ENCODE measurements at regions not wholly inside any gene's neighbourhood (a gene's known extent, or its start where the extent isn't known, plus 50 kb on each side); places are given as distances from the start of the nearest gene placed in this dataset.
A peak's percentile ranks its signal among the peaks of the same experiment; 100 is the strongest.

DNA sequence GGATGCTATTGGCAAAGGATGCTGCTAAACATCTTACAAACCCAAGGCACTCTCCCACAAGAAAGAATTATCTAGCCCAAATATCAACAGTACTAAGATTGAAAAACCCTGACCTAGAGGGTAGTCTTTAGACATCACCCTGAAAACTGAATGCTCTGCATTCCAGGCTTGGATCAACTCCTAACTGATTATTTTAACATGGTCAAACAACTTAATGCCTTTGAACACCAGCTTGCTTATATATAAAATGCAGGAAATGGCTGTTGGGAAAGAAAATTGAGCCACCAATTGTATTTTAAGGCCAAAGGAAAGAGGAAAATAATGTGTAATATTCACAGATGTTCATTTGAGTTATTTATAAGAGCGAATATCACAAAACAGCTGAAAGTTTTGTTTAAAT lies 72.2 kb upstream of the C1orf87 start:
- DNase-seq = no peak
- no peak overlapping the region for H3K23ac ChIP-seq (ENCODE audit: low read length in 2 of 2)
- no peak overlapping the region for H4K91ac ChIP-seq (ENCODE audit: low read length)
- no peaks in the 10 kb centered on the region for H3K36me3 ChIP-seq (ENCODE audit: control insufficient read depth in 1 of 2, insufficient read depth in 2 of 2, low read depth in 1 of 2, low read length in 2 of 2)
- H2BK5ac ChIP-seq (ENCODE audit: low read depth, low read length, poor library complexity, severe bottlenecking) = no peak overlapping the region
- no peak overlapping the region for H3K27ac ChIP-seq (ENCODE audit: low read length, poor library complexity, severe bottlenecking)
- no peak overlapping the region for H2BK15ac ChIP-seq (ENCODE audit: low read depth, poor library complexity, severe bottlenecking)
- H3K4ac ChIP-seq (ENCODE audit: low read depth in 1 of 2, low read length in 2 of 2) = no peak overlapping the region
- no peaks in the 10 kb centered on the region for H3K27me3 ChIP-seq (ENCODE audit: control insufficient read depth in 1 of 2, insufficient read depth in 1 of 2, low read length in 2 of 2)
- H4K8ac ChIP-seq (ENCODE audit: low read length) = no peak overlapping the region
- no peak overlapping the region for H3K18ac ChIP-seq (ENCODE audit: low read depth in 1 of 2, low read length in 2 of 2)
- H3K4me1 ChIP-seq (ENCODE audit: control insufficient read depth, insufficient read depth, low read depth, low read length) = no peaks in the 10 kb centered on the region
- H3K4me2 ChIP-seq (ENCODE audit: low read length, poor library complexity, severe bottlenecking) = no peak overlapping the region
- H3K14ac ChIP-seq (ENCODE audit: low read length in 2 of 2) = no peak overlapping the region
- no peak overlapping the region for H2AK5ac ChIP-seq (ENCODE audit: low read length, severe bottlenecking)
- no peaks in the 10 kb centered on the region for H3K9me3 ChIP-seq (ENCODE audit: control insufficient read depth, low read length)
- no peaks in the 10 kb centered on the region for H3K79me1 ChIP-seq (replicated peaks; ENCODE audit: low read length, poor library complexity, severe bottlenecking)
- H3K9ac ChIP-seq (ENCODE audit: low read length) = no peak overlapping the region
- no peak overlapping the region for H2AFZ ChIP-seq (ENCODE audit: low read depth, low read length)
- H2BK120ac ChIP-seq (ENCODE audit: low read depth, low read length) = no peak overlapping the region
- 100% methylated on average over 1 of the region's 1 CpG for WGBS
- no peak overlapping the region for H2BK12ac ChIP-seq (ENCODE audit: low read length in 2 of 2)
- no peak overlapping the region for H3K4me3 ChIP-seq (ENCODE audit: insufficient read depth in 1 of 2, low read depth in 1 of 2, low read length in 2 of 2)

DNA sequence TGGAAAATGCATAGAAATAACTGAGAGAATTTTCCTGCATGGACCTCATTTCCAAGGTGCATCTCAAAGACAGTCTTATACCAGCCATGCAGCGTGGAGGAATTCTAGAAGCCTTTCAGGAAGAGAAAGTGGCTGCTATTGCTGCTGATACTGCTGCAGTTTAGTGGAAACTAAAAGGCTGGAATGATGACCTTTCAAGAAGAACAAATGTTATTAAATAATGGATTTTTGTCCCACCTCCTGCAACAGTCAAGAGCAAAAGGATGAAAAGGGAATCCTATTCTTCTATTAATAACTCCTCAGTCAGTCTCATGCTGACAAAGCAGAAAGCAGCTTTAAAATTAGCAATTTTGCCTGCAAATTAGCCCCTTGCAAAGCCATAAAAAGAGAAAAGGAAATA lies 68.2 kb upstream of the C1orf87 start:
- H2AK5ac ChIP-seq (ENCODE audit: low read length, severe bottlenecking) = no peak overlapping the region
- H2BK15ac ChIP-seq (ENCODE audit: low read depth, poor library complexity, severe bottlenecking) = no peak overlapping the region
- WGBS = 83% methylated on average over 1 of the region's 1 CpG
- H3K9ac ChIP-seq (ENCODE audit: low read length) = no peak overlapping the region
- H2BK12ac ChIP-seq (ENCODE audit: low read length in 2 of 2) = no peak overlapping the region
- no peak overlapping the region for H3K14ac ChIP-seq (ENCODE audit: low read length in 2 of 2)
- H4K8ac ChIP-seq (ENCODE audit: low read length) = no peak overlapping the region
- H3K9me3 ChIP-seq (ENCODE audit: control insufficient read depth, low read length) = no peaks in the 10 kb centered on the region
- H2AFZ ChIP-seq (ENCODE audit: low read depth, low read length) = no peak overlapping the region
- H3K23ac ChIP-seq (ENCODE audit: low read length in 2 of 2) = no peak overlapping the region
- DNase-seq = no peak
- H3K27ac ChIP-seq (ENCODE audit: low read length, poor library complexity, severe bottlenecking) = no peak overlapping the region
- H3K27me3 ChIP-seq (ENCODE audit: control insufficient read depth in 1 of 2, insufficient read depth in 1 of 2, low read length in 2 of 2) = no peaks in the 10 kb centered on the region
- no peak overlapping the region for H2BK5ac ChIP-seq (ENCODE audit: low read depth, low read length, poor library complexity, severe bottlenecking)
- no peaks in the 10 kb centered on the region for H3K79me1 ChIP-seq (replicated peaks; ENCODE audit: low read length, poor library complexity, severe bottlenecking)
- H3K4me2 ChIP-seq (ENCODE audit: low read length, poor library complexity, severe bottlenecking) = no peak overlapping the region
- no peak overlapping the region for H3K4ac ChIP-seq (ENCODE audit: low read depth in 1 of 2, low read length in 2 of 2)
- H3K36me3 ChIP-seq (ENCODE audit: control insufficient read depth in 1 of 2, insufficient read depth in 2 of 2, low read depth in 1 of 2, low read length in 2 of 2) = no peaks in the 10 kb centered on the region
- H4K91ac ChIP-seq (ENCODE audit: low read length) = no peak overlapping the region
- H3K18ac ChIP-seq (ENCODE audit: low read depth in 1 of 2, low read length in 2 of 2) = no peak overlapping the region
- H3K4me3 ChIP-seq (ENCODE audit: insufficient read depth in 1 of 2, low read depth in 1 of 2, low read length in 2 of 2) = no peak overlapping the region
- no peaks in the 10 kb centered on the region for H3K4me1 ChIP-seq (ENCODE audit: control insufficient read depth, insufficient read depth, low read depth, low read length)
- no peak overlapping the region for H2BK120ac ChIP-seq (ENCODE audit: low read depth, low read length)

DNA sequence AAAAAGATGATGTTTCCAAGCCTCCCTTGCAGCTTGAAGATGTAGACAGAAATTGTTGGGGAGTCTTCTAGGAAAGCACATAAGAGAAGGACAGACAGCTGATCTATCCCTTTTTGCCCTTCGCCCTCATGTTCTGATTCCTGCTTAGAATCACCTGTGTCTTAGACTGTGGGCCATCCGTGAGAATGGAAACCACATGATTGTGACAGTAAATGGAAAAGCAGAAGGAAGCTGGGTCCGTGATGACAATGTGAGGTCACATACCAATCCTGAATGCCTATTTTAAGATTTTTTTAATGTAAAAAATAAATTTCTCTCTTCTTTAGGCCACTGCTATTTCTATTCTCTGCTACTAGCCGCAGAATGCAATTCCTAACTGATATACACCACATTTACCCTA lies 67.7 kb upstream of the C1orf87 start:
- no peak overlapping the region for H2BK120ac ChIP-seq (ENCODE audit: low read depth, low read length)
- H3K9ac ChIP-seq (ENCODE audit: low read length) = no peak overlapping the region
- no peak overlapping the region for H3K4me2 ChIP-seq (ENCODE audit: low read length, poor library complexity, severe bottlenecking)
- no peak overlapping the region for H4K91ac ChIP-seq (ENCODE audit: low read length)
- no peaks in the 10 kb centered on the region for H3K27me3 ChIP-seq (ENCODE audit: control insufficient read depth in 1 of 2, insufficient read depth in 1 of 2, low read length in 2 of 2)
- H3K18ac ChIP-seq (ENCODE audit: low read depth in 1 of 2, low read length in 2 of 2) = no peak overlapping the region
- no peak overlapping the region for H3K4ac ChIP-seq (ENCODE audit: low read depth in 1 of 2, low read length in 2 of 2)
- no peak overlapping the region for H3K14ac ChIP-seq (ENCODE audit: low read length in 2 of 2)
- no peak overlapping the region for H4K8ac ChIP-seq (ENCODE audit: low read length)
- H2BK5ac ChIP-seq (ENCODE audit: low read depth, low read length, poor library complexity, severe bottlenecking) = no peak overlapping the region
- no peaks in the 10 kb centered on the region for H3K4me1 ChIP-seq (ENCODE audit: control insufficient read depth, insufficient read depth, low read depth, low read length)
- H3K4me3 ChIP-seq (ENCODE audit: insufficient read depth in 1 of 2, low read depth in 1 of 2, low read length in 2 of 2) = no peak overlapping the region
- H3K36me3 ChIP-seq (ENCODE audit: control insufficient read depth in 1 of 2, insufficient read depth in 2 of 2, low read depth in 1 of 2, low read length in 2 of 2) = no peaks in the 10 kb centered on the region
- H2BK15ac ChIP-seq (ENCODE audit: low read depth, poor library complexity, severe bottlenecking) = no peak overlapping the region
- no peaks in the 10 kb centered on the region for H3K79me1 ChIP-seq (replicated peaks; ENCODE audit: low read length, poor library complexity, severe bottlenecking)
- 87% methylated on average over 3 of the region's 4 CpGs for WGBS
- H2BK12ac ChIP-seq (ENCODE audit: low read length in 2 of 2) = no peak overlapping the region
- no peaks in the 10 kb centered on the region for H3K9me3 ChIP-seq (ENCODE audit: control insufficient read depth, low read length)
- no peak overlapping the region for H2AFZ ChIP-seq (ENCODE audit: low read depth, low read length)
- DNase-seq = no peak
- H3K23ac ChIP-seq (ENCODE audit: low read length in 2 of 2) = no peak overlapping the region
- no peak overlapping the region for H2AK5ac ChIP-seq (ENCODE audit: low read length, severe bottlenecking)
- no peak overlapping the region for H3K27ac ChIP-seq (ENCODE audit: low read length, poor library complexity, severe bottlenecking)

DNA sequence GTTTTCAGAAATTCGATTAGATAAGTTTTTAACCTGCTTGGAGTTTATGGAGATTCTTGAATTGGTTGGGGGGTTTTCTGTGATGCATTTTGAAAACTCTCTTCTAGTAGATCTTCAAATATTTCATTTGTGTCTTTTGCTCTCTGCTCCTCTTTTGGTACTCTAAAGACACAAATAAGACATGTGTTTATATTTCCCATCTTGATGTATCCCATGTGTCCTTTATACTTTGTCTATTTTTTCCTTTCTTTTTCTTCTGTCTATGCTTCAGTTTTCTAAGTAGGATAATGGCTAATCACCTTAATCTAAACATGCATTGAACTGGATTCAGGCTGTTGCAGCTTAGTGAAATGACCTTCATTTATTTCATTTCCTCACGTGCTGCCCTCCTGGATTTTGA lies 63.8 kb upstream of the C1orf87 start:
- Histone ChIP-seq H4K8ac (ENCODE audit: low read length) (no peak overlapping the region), H3K14ac (ENCODE audit: low read length in 2 of 2) (no peak overlapping the region), H2BK5ac (ENCODE audit: low read depth, low read length, poor library complexity, severe bottlenecking) (no peak overlapping the region), H4K91ac (ENCODE audit: low read length) (no peak overlapping the region), H3K79me1 (replicated peaks; ENCODE audit: low read length, poor library complexity, severe bottlenecking) (no peaks in the 10 kb centered on the region), H3K27ac (ENCODE audit: low read length, poor library complexity, severe bottlenecking) (no peak overlapping the region), H3K27me3 (ENCODE audit: control insufficient read depth in 1 of 2, insufficient read depth in 1 of 2, low read length in 2 of 2) (no peaks in the 10 kb centered on the region), H3K4ac (ENCODE audit: low read depth in 1 of 2, low read length in 2 of 2) (no peak overlapping the region), H2BK12ac (ENCODE audit: low read length in 2 of 2) (no peak overlapping the region), H2BK120ac (ENCODE audit: low read depth, low read length) (no peak overlapping the region), H3K18ac (ENCODE audit: low read depth in 1 of 2, low read length in 2 of 2) (no peak overlapping the region), H2AFZ (ENCODE audit: low read depth, low read length) (no peak overlapping the region), H3K4me1 (ENCODE audit: control insufficient read depth, insufficient read depth, low read depth, low read length) (peaks cover 1% of the 10 kb centered on the region), H3K9me3 (ENCODE audit: control insufficient read depth, low read length) (no peaks in the 10 kb centered on the region), H2BK15ac (ENCODE audit: low read depth, poor library complexity, severe bottlenecking) (no peak overlapping the region), H3K9ac (ENCODE audit: low read length) (no peak overlapping the region), H3K4me3 (ENCODE audit: insufficient read depth in 1 of 2, low read depth in 1 of 2, low read length in 2 of 2) (no peak overlapping the region), H3K36me3 (ENCODE audit: control insufficient read depth in 1 of 2, insufficient read depth in 2 of 2, low read depth in 1 of 2, low read length in 2 of 2) (no peaks in the 10 kb centered on the region), H3K4me2 (ENCODE audit: low read length, poor library complexity, severe bottlenecking) (no peak overlapping the region), H2AK5ac (ENCODE audit: low read length, severe bottlenecking) (peak overlapping the region; percentile 45), H3K23ac (ENCODE audit: low read length in 2 of 2) (no peak overlapping the region)
- 25% methylated on average over 1 of the region's 2 CpGs for WGBS
- DNase-seq = no peak
